ENCODE measurements at regions not wholly inside any gene's neighbourhood (a gene's known extent, or its start where the extent isn't known, plus 50 kb on each side); places are given as distances from the start of the nearest gene placed in this dataset.

GRCh38 chr2:38497670-38498037 is 105.1 kb downstream of the HNRNPLL start (continued):
- no peak for TF ChIP-seq YY1 (IDR thresholded peaks at IDR 0.05; ENCODE audit: insufficient read depth, insufficient replicate concordance, low read depth, low read length)
- no peak for TF ChIP-seq POLR2G (IDR thresholded peaks at IDR 0.05; ENCODE audit: low read depth, low read length)
- no peak for TF ChIP-seq REL (CRISPR knock-in tag; conservative IDR thresholded peaks at IDR 0.05)
- TF ChIP-seq CEBPG (CRISPR knock-in tag; IDR thresholded peaks at IDR 0.05) = peak; percentile 92
- 0 out of 2 replicates have a peak, but pooled peaks have one; percentile 6 for TF ChIP-seq ZFY (CRISPR knock-in tag; IDR thresholded peaks at IDR 0.05)
- 0 out of 2 replicates have a peak, but pooled peaks have one; percentile 8 for TF ChIP-seq CREM (IDR thresholded peaks at IDR 0.05)
- TF ChIP-seq CREM (CRISPR knock-in tag; IDR thresholded peaks at IDR 0.05) = no peak
- TF ChIP-seq MAZ (IDR thresholded peaks at IDR 0.05; ENCODE audit: borderline replicate concordance, low read depth, low read length) = no peak
- TF ChIP-seq MAZ (CRISPR knock-in tag; IDR thresholded peaks at IDR 0.05; ENCODE audit: low read depth) = no peak
- TF ChIP-seq ZNF160 (CRISPR knock-in tag; IDR thresholded peaks at IDR 0.05) = no peak
- peak; percentile 39; the same call in 1 of the 2 replicates for TF ChIP-seq TFE3 (CRISPR knock-in tag; IDR thresholded peaks at IDR 0.05)
- TF ChIP-seq, protein P1, sequence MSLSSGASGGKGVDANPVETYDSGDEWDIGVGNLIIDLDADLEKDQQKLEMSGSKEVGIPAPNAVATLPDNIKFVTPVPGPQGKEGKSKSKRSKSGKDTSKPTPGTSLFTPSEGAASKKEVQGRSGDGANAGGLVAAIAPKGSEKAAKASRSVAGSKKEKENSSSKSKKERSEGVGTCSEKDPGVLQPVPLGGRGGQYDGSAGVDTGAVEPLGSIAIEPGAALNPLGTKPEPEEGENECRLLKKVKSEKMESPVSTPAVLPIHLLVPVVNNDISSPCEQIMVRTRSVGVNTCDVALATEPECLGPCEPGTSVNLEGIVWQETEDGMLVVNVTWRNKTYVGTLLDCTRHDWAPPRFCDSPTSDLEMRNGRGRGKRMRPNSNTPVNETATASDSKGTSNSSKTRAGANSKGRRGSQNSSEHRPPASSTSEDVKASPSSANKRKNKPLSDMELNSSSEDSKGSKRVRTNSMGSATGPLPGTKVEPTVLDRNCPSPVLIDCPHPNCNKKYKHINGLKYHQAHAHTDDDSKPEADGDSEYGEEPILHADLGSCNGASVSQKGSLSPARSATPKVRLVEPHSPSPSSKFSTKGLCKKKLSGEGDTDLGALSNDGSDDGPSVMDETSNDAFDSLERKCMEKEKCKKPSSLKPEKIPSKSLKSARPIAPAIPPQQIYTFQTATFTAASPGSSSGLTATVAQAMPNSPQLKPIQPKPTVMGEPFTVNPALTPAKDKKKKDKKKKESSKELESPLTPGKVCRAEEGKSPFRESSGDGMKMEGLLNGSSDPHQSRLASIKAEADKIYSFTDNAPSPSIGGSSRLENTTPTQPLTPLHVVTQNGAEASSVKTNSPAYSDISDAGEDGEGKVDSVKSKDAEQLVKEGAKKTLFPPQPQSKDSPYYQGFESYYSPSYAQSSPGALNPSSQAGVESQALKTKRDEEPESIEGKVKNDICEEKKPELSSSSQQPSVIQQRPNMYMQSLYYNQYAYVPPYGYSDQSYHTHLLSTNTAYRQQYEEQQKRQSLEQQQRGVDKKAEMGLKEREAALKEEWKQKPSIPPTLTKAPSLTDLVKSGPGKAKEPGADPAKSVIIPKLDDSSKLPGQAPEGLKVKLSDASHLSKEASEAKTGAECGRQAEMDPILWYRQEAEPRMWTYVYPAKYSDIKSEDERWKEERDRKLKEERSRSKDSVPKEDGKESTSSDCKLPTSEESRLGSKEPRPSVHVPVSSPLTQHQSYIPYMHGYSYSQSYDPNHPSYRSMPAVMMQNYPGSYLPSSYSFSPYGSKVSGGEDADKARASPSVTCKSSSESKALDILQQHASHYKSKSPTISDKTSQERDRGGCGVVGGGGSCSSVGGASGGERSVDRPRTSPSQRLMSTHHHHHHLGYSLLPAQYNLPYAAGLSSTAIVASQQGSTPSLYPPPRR (CRISPR knock-in tag; IDR thresholded peaks at IDR 0.05; ENCODE audit: borderline replicate concordance) = 0 out of 2 replicates have a peak, but pooled peaks have one; percentile 33
- TF ChIP-seq CEBPB (IDR thresholded peaks at IDR 0.05; ENCODE audit: borderline replicate concordance, low read depth, low read length) = peak; percentile 89
- peak; percentile 31; the same call in 1 of the 2 replicates for TF ChIP-seq EHMT2 (IDR thresholded peaks at IDR 0.05; ENCODE audit: borderline replicate concordance, low read depth, low read length)
- TF ChIP-seq, protein P2, sequence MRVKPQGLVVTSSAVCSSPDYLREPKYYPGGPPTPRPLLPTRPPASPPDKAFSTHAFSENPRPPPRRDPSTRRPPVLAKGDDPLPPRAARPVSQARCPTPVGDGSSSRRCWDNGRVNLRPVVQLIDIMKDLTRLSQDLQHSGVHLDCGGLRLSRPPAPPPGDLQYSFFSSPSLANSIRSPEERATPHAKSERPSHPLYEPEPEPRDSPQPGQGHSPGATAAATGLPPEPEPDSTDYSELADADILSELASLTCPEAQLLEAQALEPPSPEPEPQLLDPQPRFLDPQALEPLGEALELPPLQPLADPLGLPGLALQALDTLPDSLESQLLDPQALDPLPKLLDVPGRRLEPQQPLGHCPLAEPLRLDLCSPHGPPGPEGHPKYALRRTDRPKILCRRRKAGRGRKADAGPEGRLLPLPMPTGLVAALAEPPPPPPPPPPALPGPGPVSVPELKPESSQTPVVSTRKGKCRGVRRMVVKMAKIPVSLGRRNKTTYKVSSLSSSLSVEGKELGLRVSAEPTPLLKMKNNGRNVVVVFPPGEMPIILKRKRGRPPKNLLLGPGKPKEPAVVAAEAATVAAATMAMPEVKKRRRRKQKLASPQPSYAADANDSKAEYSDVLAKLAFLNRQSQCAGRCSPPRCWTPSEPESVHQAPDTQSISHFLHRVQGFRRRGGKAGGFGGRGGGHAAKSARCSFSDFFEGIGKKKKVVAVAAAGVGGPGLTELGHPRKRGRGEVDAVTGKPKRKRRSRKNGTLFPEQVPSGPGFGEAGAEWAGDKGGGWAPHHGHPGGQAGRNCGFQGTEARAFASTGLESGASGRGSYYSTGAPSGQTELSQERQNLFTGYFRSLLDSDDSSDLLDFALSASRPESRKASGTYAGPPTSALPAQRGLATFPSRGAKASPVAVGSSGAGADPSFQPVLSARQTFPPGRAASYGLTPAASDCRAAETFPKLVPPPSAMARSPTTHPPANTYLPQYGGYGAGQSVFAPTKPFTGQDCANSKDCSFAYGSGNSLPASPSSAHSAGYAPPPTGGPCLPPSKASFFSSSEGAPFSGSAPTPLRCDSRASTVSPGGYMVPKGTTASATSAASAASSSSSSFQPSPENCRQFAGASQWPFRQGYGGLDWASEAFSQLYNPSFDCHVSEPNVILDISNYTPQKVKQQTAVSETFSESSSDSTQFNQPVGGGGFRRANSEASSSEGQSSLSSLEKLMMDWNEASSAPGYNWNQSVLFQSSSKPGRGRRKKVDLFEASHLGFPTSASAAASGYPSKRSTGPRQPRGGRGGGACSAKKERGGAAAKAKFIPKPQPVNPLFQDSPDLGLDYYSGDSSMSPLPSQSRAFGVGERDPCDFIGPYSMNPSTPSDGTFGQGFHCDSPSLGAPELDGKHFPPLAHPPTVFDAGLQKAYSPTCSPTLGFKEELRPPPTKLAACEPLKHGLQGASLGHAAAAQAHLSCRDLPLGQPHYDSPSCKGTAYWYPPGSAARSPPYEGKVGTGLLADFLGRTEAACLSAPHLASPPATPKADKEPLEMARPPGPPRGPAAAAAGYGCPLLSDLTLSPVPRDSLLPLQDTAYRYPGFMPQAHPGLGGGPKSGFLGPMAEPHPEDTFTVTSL (CRISPR knock-in tag; IDR thresholded peaks at IDR 0.05; ENCODE audit: borderline replicate concordance) = peak; percentile 13; the same call in 1 of the 2 replicates
